Aorta (tissue), 5 donors: ENCODE measurements at regions not wholly inside any gene's neighbourhood (a gene's known extent, or its start where the extent isn't known, plus 50 kb on each side); places are given as distances from the start of the nearest gene placed in this dataset.
"Not testable (repeated sequence)": the region's sequence is repeated elsewhere in the genome, so short reads cannot be mapped to it uniquely, and the experiment has no call there.

Source experiments
- ATAC-seq: fragments of 200-7000 bp; cut with Tn5 transposase; one replicate; pipeline ENCODE4 v1.9.1; 2022; ENCODE audit warnings: moderate library complexity; ENCODE audit not compliant: low FRiP score
- DNase-seq, 2 donors: peaks; one replicate each; pipeline ENCODE4 v3.0.0-alpha.2; 2020
- H3K27ac ChIP-seq, 2 donors: one replicate each; pipeline ENCODE4 v1.5.1; 2013; ENCODE audit warnings: low read length in 2 of 2, mild to moderate bottlenecking in 2 of 2, moderate library complexity in 2 of 2, control low read depth in 1 of 2, inconsistent platforms in 1 of 2, low read depth in 1 of 2
- H3K27me3 ChIP-seq, 2 donors: one replicate each; pipeline ENCODE4 v1.6.1; 2013; ENCODE audit warnings: control low read depth in 1 of 2, low read length in 1 of 2, mild to moderate bottlenecking in 1 of 2, moderate library complexity in 1 of 2; ENCODE audit not compliant: insufficient read depth in 2 of 2, control insufficient read depth in 1 of 2
- H3K36me3 ChIP-seq, 2 donors: one replicate each; pipeline ENCODE4 v1.6.1; 2013; ENCODE audit warnings: control low read depth in 1 of 2, low read length in 1 of 2, mild to moderate bottlenecking in 1 of 2; ENCODE audit not compliant: insufficient read depth in 2 of 2, control insufficient read depth in 1 of 2
- H3K4me1 ChIP-seq, 2 donors: one replicate each; pipeline ENCODE4 v1.6.1; 2013; ENCODE audit warnings: low read length in 2 of 2, control low read depth in 1 of 2, mild to moderate bottlenecking in 1 of 2, moderate library complexity in 1 of 2; ENCODE audit not compliant: insufficient read depth in 2 of 2, control insufficient read depth in 1 of 2
- H3K4me3 ChIP-seq, 2 donors: one replicate each; pipeline ENCODE4 v1.5.1; 2013; ENCODE audit warnings: low read length in 2 of 2, control low read depth in 1 of 2, mild to moderate bottlenecking in 1 of 2
- H3K9me3 ChIP-seq: one replicate; pipeline ENCODE4 v1.6.1; 2013; ENCODE audit warnings: mild to moderate bottlenecking, low read length; ENCODE audit not compliant: control insufficient read depth
- WGBS, 2 donors: extraction: QIAGEN DNeasy Blood & Tissue Kit; methylation state at CpG; one replicate each; pipeline ENCODE4 v1.1.7; 2013; 5-methylcytosine and 5-hydroxymethylcytosine counted together
- intact Hi-C, 2 donors: fragments of 100-400 bp; cut with DNase I; formaldehyde crosslinking; loops; one replicate each; pipeline versions ENCODE4 v1.14.2 to v1.15.0; 2022
- donor health status: healthy with polysubstance abuse.
- donor health status: Bipolar disorder and iron deficiency.
- donor health status: DM: no; HTN: no; CAD: no.
- donor health status: DM: no; HTN: no; CAD: no.
- donor health status: DM: yes; HTN: yes; CAD: no.

DNA sequence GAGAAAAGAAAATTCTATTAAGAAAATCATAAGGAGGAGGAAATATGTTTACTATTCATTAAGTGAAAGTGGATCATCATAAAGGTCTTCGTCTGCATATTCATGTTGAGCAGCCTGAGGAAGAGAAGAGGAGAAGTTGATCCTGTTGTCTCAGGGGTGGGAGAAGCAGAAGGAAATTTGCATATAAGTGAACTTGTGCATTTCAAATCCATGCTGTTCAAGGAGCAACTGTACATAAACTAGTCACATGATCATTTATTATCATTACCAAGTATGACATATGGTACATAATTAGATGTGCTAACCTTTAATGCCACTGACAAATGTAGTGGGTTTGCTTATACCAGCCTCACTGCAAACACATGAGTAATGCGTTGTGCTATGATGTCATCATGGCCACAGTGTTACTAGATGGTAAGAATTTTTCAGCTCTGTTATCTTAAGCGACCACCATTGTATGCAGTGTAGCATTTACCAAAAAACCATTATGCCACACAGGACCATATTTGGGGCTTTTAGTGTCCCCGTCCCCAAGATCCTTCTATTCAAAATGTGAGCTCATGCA, 976.9 kb downstream of the TUBA3C start:
- intact Hi-C loops, H3K27me3 ChIP-seq: not testable (repeated sequence)

DNA sequence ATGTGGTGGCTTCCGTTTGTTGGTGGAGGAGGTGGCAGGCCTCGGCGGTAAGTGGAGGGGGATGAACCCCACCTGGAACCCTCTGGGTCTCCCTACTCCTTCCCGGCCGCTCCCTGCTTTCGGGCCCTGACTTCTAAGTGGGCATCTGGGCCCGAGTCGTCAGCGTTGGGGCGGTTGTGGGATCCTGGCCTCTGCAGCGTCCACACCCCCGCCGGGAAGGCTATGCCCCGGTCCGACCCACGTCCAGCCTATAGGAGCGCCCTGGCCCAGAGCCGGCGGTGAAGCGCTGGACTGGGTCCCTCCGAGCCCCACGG, 986.3 kb downstream of the TUBA3C start:
- H3K27ac ChIP-seq, H3K4me3 ChIP-seq, intact Hi-C loops, H3K9me3 ChIP-seq, H3K27me3 ChIP-seq, H3K4me1 ChIP-seq, H3K36me3 ChIP-seq, DNase-seq: not testable (repeated sequence)
- peak; percentile 34 for ATAC-seq
- WGBS, 2 donors, result 73 to 74% methylated on average over 7 to 9 of the region's 22 CpGs

More for the DNA sequence above, 976.9 kb downstream of the TUBA3C start:
- peak; percentile 67 for ATAC-seq
- H3K36me3 ChIP-seq, H3K9me3 ChIP-seq, H3K4me3 ChIP-seq, H3K27ac ChIP-seq, DNase-seq, H3K4me1 ChIP-seq: not testable (repeated sequence)
- 53 to 66% methylated on average over 3 of the region's 4 CpGs for WGBS, 2 donors

DNA sequence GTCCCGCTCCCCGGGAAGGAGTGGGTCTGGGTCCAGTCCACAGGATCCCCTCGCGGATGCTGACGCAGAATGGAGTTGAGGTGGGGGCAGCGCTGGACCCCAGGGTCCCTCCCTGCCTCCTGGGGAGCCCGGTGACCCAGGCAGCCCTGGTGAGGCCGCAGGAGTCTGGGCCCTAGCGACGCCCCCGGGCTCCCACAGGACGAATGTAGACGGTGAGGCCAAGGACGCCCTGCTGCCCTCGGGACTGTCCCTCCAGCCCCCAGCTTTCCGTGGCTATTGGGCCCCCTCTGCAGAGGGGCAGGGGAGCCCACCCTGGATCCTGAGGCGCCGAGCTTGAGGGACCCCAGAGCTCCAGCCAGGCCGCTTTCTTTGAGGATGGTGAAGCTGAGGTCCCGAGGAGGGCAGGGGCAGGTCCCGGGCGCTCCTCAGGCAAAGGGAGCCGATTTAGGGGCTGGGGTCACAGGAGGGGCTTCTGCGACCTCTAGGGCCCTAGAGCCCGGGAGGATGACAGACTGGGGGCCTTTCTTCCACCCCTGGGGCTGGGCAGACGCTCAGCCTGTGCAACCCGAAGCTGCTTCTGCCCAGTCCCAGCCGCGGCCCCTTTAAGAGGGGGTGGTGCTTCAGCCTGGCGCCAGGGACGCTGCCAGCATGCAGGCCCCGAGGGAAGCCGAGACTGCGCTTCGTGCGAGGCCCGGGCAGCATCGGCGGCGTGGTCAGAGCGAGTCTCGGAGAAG, 986.8 kb downstream of the TUBA3C start:
- ATAC-seq, result peak; percentile 21
- H3K9me3 ChIP-seq, H3K4me3 ChIP-seq, H3K27ac ChIP-seq, intact Hi-C loops, H3K27me3 ChIP-seq, DNase-seq, H3K36me3 ChIP-seq, H3K4me1 ChIP-seq: not testable (repeated sequence)
- 70 to 75% methylated on average over 5 to 19 of the region's 42 CpGs for WGBS, 2 donors

DNA sequence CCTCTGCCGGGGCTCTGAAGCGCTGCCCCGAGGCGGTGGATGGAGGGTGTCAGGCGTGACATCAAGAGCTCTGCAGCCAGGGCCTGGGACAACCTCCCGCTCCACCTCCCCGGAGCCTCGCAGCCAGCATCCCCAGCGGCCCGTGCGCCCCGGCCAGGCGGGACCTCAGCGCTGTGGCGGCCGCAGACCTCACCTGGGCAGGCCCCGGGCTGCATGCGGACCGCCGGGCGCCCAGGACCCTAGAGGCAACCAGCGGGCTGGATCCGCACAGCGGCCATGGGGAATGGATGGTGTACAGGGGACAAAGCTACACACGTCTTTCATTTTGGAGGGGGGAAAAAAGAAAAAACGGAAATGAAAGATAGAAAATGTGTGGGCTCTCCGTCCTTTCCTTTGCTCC, 987.5 kb downstream of the TUBA3C start:
- ATAC-seq (peak; percentile 64), DNase-seq (peak in 1 of 2 donors; percentile 71)
- H3K4me3 ChIP-seq, H3K36me3 ChIP-seq, H3K4me1 ChIP-seq, intact Hi-C loops, H3K9me3 ChIP-seq, H3K27me3 ChIP-seq, H3K27ac ChIP-seq: not testable (repeated sequence)
- 68 to 72% methylated on average over 15 to 26 of the region's 27 CpGs for WGBS, 2 donors
